Activated CD8-positive, alpha-beta memory T cell treated with anti-CD3 and anti-CD28 coated beads, Interleukin-2, amount 50 U/mL, for 4 hours (primary cell): ENCODE measurements at regions not wholly inside any gene's neighbourhood (a gene's known extent, or its start where the extent isn't known, plus 50 kb on each side); places are given as distances from the start of the nearest gene placed in this dataset.
"Not testable (repeated sequence)": the region's sequence is repeated elsewhere in the genome, so short reads cannot be mapped to it uniquely, and the experiment has no call there.

Experiments
- DNase-seq: peaks from one replicate; pipeline ENCODE4 v3.0.0-alpha.2; 2020

DNA sequence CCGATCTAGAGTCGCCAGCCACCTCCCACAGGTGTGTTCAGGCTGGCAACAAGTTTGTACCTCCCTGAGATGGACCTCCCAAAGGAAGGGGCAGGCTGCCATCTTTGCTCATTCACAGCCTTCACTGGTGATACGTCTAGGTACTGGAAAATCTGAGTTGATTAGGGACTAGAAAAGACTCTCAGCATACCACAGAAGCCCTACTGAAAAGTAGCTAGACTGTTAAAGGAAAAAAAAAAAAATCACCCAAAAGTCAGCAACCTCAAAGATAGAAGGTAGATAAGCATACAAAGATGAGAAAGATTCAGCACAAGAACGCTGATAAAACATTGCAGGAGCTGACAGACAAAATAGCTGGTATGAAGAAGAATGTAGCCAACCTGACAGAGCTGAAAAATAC, 128.6 kb upstream of the WDR75 start:
- DNase-seq = no peak

DNA sequence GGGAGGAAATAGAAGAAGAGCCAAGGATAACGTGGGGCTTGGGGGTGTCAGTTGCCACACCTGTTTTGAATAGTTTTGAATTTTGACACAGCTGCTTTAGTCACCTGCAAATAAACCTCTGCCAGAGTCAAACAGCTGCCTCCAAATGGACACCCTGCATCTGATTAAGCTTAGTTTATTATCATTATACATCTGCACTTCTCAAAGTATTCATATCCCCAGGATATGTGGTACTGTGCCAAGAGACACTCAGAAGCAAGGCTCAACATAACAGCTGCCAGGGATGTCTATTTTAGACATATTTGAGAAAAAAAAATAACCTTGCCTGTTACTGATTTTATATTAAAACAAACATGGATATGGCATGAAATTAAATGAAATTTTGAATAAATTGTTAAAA, 122.5 kb upstream of the WDR75 start:
- DNase-seq = no peak

- not testable (repeated sequence) for DNase-seq
These were observed 121.8 kb upstream of the WDR75 start for GRCh38 chr2:189319424-189319823.

DNA sequence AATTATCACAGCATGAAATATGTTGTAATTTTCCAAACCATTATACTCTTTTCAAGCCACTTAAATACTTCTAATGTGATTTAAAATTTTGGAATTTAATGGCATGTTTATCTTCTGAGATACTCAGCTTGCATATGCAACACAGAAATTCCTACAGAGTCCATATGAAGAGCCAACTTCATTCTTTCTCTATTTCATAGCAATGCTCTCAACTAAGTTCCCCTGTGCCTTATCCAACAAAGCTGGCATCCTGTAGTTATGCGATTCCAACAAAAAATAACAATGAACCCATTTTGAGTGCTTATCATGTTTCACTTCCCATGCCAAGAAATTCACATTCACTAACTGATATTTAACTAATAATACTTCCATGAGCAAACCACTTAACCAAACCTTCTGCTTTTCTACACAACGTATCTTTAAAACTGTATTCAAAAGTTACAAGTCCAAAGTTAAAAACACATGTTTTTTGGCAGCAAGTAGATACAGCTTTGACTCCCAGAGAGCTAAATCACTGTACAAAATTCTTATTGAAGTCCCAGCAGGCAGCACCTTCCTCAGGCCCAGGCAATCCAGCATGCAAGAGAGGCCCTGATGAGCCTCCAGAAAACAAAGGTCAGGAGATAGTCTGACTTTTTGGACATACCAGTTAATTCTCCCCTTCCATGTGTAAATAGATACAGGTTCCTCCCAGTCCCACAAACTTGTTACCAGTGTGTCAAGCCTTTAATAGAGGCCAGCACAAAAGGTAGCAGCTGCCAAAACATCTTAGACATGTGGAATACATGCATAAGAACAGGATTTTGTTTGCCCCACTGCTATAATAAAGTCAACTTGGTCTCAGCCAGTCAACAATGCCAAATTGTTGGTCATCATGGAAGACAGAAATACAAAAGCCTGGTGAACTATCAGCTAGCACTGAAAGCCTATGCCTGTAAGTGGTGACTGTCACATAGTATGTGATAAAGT, 113.1 kb upstream of the WDR75 start:
- no peak for DNase-seq

DNA sequence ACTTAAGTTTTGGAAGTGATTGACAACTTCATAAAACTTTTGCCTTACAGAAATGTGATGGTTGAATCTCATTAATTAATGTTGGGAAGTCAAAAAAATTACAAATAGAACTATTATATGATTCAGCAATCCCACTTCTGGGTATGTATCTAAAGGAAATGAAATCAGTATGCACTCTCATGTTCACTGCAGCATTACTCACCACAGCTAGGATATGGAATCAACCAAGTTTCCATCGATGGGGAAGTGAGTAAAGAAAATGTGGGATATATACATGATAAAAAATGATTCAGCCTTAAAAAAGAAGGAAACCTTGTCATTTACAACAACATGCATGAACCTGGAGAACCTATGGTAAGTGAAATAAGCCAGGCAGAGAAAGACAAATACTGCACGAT, 112.4 kb upstream of the WDR75 start:
- DNase-seq = no peak

DNA sequence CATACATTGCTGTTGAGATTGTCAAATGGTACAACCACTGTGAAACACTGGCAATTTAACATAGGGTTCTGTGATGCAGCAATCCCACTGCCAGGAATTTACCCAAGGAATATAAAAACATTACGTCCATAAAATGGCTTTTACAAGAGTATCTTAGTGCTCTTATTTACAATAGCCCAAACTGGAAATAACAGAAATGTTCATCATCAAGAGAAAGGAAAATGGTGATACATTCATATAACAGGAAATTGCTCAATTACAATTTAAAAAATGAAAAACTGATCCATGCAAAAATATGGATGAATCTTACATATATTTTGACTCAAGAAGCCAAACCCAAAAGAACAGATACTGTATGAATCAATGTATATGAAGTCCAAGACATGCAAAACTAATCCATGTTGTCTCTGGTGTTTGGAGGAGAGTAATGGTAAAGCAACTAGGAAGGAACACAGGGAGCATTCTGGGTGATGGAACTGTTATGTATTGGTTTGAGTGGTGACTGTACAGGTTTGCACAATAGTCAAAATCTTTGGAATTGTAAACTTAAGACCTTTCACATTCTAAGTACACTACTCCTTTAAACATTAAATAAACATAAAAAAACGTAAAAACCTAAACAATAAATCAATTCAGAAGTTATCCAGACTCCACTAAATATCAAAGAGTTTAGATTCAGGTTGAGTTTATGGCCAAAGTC, 104.8 kb upstream of the WDR75 start:
- no peak for DNase-seq

- DNase-seq = no peak
These were observed 103.6 kb upstream of the WDR75 start for GRCh38 chr2:189337656-189338055.

DNA sequence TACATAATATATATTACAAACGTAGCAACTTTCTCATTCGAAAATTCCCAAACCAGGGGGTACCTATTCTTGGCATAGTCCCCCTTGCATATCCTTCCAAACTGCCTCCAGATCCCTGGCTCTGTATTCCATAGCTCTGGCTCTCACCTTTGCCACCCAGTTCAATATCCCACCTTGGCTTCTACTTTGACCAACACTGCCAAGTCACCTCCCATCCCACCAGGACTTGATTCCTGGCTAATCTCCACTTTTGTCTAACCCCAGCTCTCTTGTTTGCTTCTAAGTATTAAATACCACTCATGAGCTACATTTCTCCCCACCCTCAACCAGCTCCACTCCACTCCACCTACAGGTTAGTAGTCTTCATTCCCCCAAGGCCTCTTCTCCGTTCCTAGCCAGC, 103.2 kb upstream of the WDR75 start:
- DNase-seq = no peak

DNA sequence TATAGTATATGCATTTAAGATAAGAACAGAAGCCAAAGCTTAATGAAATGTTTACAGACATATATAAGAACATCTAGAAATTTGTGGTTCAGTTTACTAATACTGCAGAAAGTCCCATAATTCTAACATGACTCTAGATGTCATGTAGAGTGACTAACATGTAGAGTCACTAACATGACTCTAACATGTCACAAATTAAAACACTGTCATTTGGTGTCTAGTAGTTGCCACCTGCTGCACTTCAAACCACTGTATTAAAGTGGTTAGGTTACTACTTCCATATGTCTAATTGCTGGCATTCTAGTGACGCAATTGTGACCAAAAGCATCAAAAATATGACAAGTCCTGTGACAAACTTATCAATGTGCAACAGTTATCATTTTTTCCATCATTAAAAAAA, 100.2 kb upstream of the WDR75 start:
- DNase-seq = no peak

GRCh38 chr2:189344043-189344442, 97.2 kb upstream of the WDR75 start:
- no peak for DNase-seq

DNA sequence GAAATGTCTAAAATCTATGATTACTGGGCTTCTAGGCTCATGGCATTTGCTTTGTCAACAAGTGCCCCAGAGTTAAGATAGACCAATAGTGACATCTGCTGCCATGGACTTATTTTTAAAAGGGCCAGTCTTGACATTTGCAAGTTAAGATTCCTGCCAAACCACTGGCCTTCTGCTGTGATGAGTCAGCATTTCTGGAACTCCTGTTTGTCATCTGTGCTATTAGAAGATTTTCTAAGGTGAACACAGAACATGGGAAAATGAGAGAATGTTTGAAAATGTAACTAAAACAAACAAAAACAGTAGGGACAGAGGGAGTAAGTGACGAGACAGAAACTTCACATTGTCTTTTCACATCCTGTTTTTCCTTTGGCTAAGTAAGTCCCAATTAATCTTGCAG, 93.7 kb upstream of the WDR75 start:
- no peak for DNase-seq

DNA sequence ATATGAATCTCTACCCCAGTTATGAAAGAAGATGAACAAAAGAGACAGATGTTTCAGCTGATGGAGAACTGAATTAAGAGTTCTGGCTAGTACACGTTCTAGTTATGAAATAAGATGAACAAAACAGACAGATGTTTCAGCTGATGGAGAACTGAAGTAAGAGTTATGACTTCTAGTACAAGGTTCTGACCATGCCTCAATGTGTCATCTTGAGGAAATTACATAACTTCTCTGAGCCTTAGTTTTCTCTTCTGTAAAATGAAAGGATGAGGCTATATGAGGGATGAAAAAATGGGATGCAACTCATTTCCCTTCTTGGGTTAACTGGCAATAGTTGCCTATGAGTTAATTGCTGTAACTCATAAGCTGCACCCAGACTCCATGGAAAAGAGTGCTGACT, 92.9 kb upstream of the WDR75 start:
- DNase-seq = no peak

- no peak for DNase-seq
These were observed 90.6 kb upstream of the WDR75 start for GRCh38 chr2:189350540-189351209.

GRCh38 chr2:189351933-189352332, 89.3 kb upstream of the WDR75 start:
- not testable (repeated sequence) for DNase-seq

- not testable (repeated sequence) for DNase-seq
These were observed 83.9 kb upstream of the WDR75 start for GRCh38 chr2:189357375-189357774.

DNA sequence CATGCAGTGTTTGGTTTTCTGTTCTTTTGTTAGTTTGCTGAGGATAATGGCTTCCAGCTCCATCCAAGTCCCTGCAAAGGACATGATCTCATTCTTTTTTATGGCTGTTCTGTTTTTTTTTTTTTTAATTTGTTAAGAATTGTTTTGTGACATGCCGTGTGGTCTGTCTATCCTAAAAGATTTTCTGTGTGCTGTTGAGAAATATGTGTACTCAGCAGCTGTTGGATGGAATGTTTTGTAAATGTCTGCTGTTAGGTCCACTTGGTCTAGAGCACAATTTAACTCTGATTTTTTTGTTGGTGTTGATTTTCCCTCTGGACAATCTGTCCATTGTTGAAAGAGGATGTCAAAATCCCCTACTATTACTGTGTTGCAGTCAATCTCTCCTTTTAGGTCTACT, 80.4 kb upstream of the WDR75 start:
- DNase-seq = no peak

DNA sequence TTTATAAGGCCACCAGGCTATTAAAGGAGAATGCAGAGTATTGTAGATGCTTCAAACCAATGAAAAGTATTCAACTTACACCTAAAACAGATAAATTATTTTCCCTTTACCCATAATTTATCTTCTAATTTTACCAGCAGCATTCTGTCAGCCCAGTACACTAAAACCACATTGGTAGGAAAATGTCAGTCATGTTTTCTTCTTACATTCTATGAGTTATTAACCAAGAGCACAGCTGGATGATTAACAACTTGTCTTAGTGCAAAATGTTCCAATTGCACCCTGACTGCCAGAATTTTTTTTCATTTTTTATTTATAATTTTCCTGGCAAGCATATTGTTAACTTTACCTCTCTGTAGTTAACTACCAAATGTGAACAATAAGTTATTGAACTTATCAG, 79.0 kb upstream of the WDR75 start:
- DNase-seq = no peak

- no peak for DNase-seq
These were observed 77.7 kb upstream of the WDR75 start for GRCh38 chr2:189363559-189363958.

DNA sequence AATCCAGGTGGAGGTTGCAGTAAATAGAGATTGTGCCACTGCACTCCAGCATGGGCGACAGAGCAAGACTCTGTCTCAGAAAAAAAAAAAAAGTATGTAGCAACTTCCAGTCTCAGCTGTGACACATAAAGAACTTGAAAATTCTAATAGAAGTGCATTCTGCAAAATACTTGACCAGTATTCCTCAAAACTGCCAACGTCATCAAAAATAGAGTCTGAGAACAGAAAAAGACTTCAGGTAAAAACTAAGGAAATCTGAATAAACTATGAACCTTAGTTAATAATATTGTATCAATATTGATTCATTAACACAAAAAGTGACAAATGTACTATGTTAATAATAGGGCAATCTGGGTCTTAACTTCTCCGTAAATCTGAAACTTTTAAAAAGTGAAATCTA, 76.7 kb upstream of the WDR75 start:
- no peak for DNase-seq

GRCh38 chr2:189366349-189366748, 74.9 kb upstream of the WDR75 start:
- DNase-seq = no peak

DNA sequence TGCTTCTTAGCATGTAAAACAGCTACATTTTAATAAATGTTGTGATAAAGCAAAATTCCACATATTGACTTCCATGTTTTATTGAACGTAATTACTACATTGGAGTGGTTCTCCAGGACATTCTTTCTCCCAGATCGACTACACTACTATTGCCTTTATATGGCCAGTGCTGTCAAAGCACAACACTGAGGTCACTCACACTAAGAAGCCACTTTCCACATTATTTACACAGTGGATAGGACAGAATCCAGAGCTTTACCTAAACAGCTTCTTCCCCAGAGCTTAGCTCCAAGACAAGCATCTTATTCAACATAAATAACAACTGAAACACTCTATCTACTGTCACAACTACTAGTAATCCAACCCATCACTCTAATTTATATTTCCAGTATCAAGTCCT, 73.9 kb upstream of the WDR75 start:
- DNase-seq = no peak

DNA sequence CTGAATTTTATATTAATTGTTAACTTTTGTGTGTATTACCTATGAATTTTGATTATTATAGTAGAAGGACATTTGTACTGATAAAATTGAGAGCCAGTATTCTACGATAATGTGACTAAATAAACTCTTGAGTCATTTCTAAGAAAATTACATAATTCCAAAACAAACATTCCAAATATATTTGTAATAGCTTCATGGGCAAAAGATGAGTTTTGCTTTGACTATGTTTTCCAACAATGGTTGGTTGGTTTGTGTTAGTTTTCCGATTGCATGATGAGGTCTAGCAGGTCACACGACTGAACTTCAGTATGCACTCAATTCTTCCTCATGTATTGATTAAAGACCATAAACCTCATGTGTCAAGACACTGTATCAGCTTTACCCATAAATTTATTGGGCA, 71.7 kb upstream of the WDR75 start:
- DNase-seq = no peak

DNA sequence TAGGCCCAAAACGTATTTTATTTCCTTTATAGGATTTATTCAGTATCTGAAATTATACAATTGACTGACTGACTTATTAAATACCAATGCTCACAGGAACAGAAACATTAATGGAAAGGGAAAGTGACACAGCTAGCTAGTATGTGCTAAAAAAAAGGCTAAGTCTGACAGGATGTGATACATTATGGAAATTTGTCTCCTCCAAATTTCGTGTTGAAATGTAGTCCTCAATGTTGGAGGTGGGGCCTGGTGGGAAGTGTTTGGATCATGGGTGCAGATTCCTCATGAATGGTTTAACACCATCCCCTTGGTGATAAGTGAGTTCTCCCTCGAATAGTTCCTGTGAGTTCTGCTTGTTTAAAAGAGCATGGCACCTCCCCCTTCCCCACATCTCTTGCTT, 70.6 kb upstream of the WDR75 start:
- no peak for DNase-seq
